Panc1 (cell line): ENCODE measurements at regions not wholly inside any gene's neighbourhood (a gene's known extent, or its start where the extent isn't known, plus 50 kb on each side); places are given as distances from the start of the nearest gene placed in this dataset.

ENCODE experiments used
- CTCF ChIP-seq: fragments of 450-650 bp; IDR thresholded peaks from 2 replicates; pipeline ENCODE4 v1.5.1; 2017; ENCODE audit warnings: mild to moderate bottlenecking
- POLR2AphosphoS5 ChIP-seq: IDR thresholded peaks from 2 replicates; pipeline ENCODE4 v1.6.1; 2012; ENCODE audit warnings: mild to moderate bottlenecking, low read depth, low read length, moderate library complexity
- REST ChIP-seq, 2 experiments: IDR thresholded peaks; 2 replicates each; pipeline ENCODE4 v1.6.1; 2011 to 2012; ENCODE audit warnings: low read depth in 2 of 2, control low read depth in 1 of 2, low read length in 1 of 2, mild to moderate bottlenecking in 1 of 2, moderate library complexity in 1 of 2; ENCODE audit not compliant: insufficient read depth in 1 of 2
- TCF7L2 ChIP-seq: IDR thresholded peaks from 2 replicates; pipeline ENCODE4 v1.6.1; 2011; ENCODE audit warnings: mild to moderate bottlenecking, low read depth, low read length, inconsistent platforms

GRCh38 chr7:88465600-88465999 is 158.9 kb upstream of the STEAP4 start:
- TF ChIP-seq CTCF (no peak), POLR2AphosphoS5 (no peak), REST (IDR thresholded peaks at IDR 0.05; ENCODE audit: insufficient read depth in 1 of 2, low read depth in 2 of 2, low read length in 1 of 2) (no peak), TCF7L2 (no peak)
